Stimulated activated CD4-positive, alpha-beta T cell treated with anti-CD3 and anti-CD28 coated beads, Interleukin-2, amount 100 ng/mL, for 48 hours (primary cell): ENCODE measurements at regions not wholly inside any gene's neighbourhood (a gene's known extent, or its start where the extent isn't known, plus 50 kb on each side); places are given as distances from the start of the nearest gene placed in this dataset.
"Not testable (repeated sequence)": the region's sequence is repeated elsewhere in the genome, so short reads cannot be mapped to it uniquely, and the experiment has no call there.

Experiments used
- DNase-seq, 2 donors: peaks; one replicate each; pipeline ENCODE4 v3.0.0-alpha.2; 2020

- DNase-seq, result no peak
Measured at GRCh38 chr4:77308843-77309242, 151.8 kb downstream of the CCNG2 start.

GRCh38 chr4:77309496-77309895 is 152.5 kb downstream of the CCNG2 start:
- DNase-seq, result no peak

- DNase-seq, result no peak
Measured at GRCh38 chr4:77310931-77311330, 153.9 kb downstream of the CCNG2 start.

GRCh38 chr4:77314697-77315096 is 157.7 kb downstream of the CCNG2 start:
- DNase-seq, result no peak

GRCh38 chr4:77327151-77327550 is 170.1 kb downstream of the CCNG2 start:
- no peak for DNase-seq

GRCh38 chr4:77332696-77333270 is 175.8 kb downstream of the CCNG2 start:
- no peak for DNase-seq

GRCh38 chr4:77336411-77337142 is 179.6 kb downstream of the CCNG2 start:
- DNase-seq, result no peak

- no peak for DNase-seq
Measured at GRCh38 chr4:77342170-77342810, 185.3 kb downstream of the CCNG2 start.

- no peak for DNase-seq
Measured at GRCh38 chr4:77344001-77344400, 187.0 kb downstream of the CCNG2 start.

GRCh38 chr4:77344784-77345183 is 187.8 kb downstream of the CCNG2 start:
- DNase-seq, result no peak

GRCh38 chr4:77347351-77347966 is 190.5 kb downstream of the CCNG2 start:
- DNase-seq, result no peak

- no peak for DNase-seq
Measured at GRCh38 chr4:77348815-77349214, 191.8 kb downstream of the CCNG2 start.

GRCh38 chr4:77349364-77349763 is 192.4 kb downstream of the CCNG2 start:
- no peak for DNase-seq

- DNase-seq, result no peak
Measured at GRCh38 chr4:77349796-77350195, 192.8 kb downstream of the CCNG2 start.

- DNase-seq, result no peak
Measured at GRCh38 chr4:77352192-77352591, 195.2 kb downstream of the CCNG2 start.

- not testable (repeated sequence) for DNase-seq
Measured at GRCh38 chr4:77353724-77354315, 196.8 kb downstream of the CCNG2 start.

- no peak for DNase-seq
Measured at GRCh38 chr4:77354550-77354949, 197.5 kb downstream of the CCNG2 start.

- no peak for DNase-seq
Measured at GRCh38 chr4:77355731-77356130, 198.7 kb downstream of the CCNG2 start.

- DNase-seq, result no peak
Measured at GRCh38 chr4:77358315-77358928, 201.4 kb downstream of the CCNG2 start.

- no peak for DNase-seq
Measured at GRCh38 chr4:77360451-77360850, 203.4 kb downstream of the CCNG2 start.

GRCh38 chr4:77366876-77367275 is 209.9 kb downstream of the CCNG2 start:
- DNase-seq, result not testable (repeated sequence)

GRCh38 chr4:77367638-77368037 is 210.6 kb downstream of the CCNG2 start:
- DNase-seq, result no peak

- no peak for DNase-seq
Measured at GRCh38 chr4:77372375-77372774, 215.4 kb downstream of the CCNG2 start.
